H9 (cell line): ENCODE measurements at regions not wholly inside any gene's neighbourhood (a gene's known extent, or its start where the extent isn't known, plus 50 kb on each side); places are given as distances from the start of the nearest gene placed in this dataset. TPM values are rescaled to one million over a fixed set of nuclear protein-coding genes. Genes with fewer than 3 reads are reported as not detected.

Experiments used
- DNase-seq: peaks from one replicate; pipeline ENCODE4 v3.0.0-alpha.2; 2017
- H2AFZ ChIP-seq: one replicate; pipeline ENCODE4 v1.6.1; 2013; ENCODE audit warnings: mild to moderate bottlenecking, low read length, control low read depth, moderate library complexity
- H2AK5ac ChIP-seq: 2 replicates; pipeline ENCODE4 v1.6.1; 2013; ENCODE audit warnings: low read length, control low read depth, mixed read lengths; ENCODE audit not compliant: insufficient read length
- H2BK120ac ChIP-seq: one replicate; pipeline ENCODE4 v1.6.1; 2013; ENCODE audit warnings: low read depth, mild to moderate bottlenecking, low read length, control low read depth, inconsistent platforms; ENCODE audit not compliant: poor library complexity, severe bottlenecking
- H2BK12ac ChIP-seq: 2 replicates; pipeline ENCODE4 v1.6.1; 2013; ENCODE audit warnings: low read length, control low read depth, mixed read lengths, low read depth; ENCODE audit not compliant: insufficient read length
- H2BK15ac ChIP-seq: 2 replicates; pipeline ENCODE4 v1.6.1; 2013; ENCODE audit warnings: low read depth, low read length, control low read depth
- H2BK20ac ChIP-seq: one replicate; pipeline ENCODE4 v1.6.1; 2013; ENCODE audit warnings: low read depth, mild to moderate bottlenecking, low read length, control low read depth, inconsistent platforms; ENCODE audit not compliant: poor library complexity, severe bottlenecking
- H2BK5ac ChIP-seq: 2 replicates; pipeline ENCODE4 v1.6.1; 2013; ENCODE audit warnings: low read length, control low read depth, mixed read lengths; ENCODE audit not compliant: insufficient read length
- H3K14ac ChIP-seq: 2 replicates; pipeline ENCODE4 v1.6.1; 2013; ENCODE audit warnings: low read length, control low read depth; ENCODE audit not compliant: insufficient read depth
- H3K18ac ChIP-seq: 2 replicates; pipeline ENCODE4 v1.6.1; 2013; ENCODE audit warnings: low read depth, mild to moderate bottlenecking, mixed read lengths, low read length, control low read depth; ENCODE audit not compliant: insufficient read length
- H3K23ac ChIP-seq: 2 replicates; pipeline ENCODE4 v1.6.1; 2013; ENCODE audit warnings: low read length, control low read depth, mixed read lengths, low read depth; ENCODE audit not compliant: insufficient read length
- H3K23me2 ChIP-seq: 2 replicates; pipeline ENCODE4 v1.6.1; 2013; ENCODE audit warnings: low read depth, mild to moderate bottlenecking, mixed read lengths, low read length, control low read depth; ENCODE audit not compliant: insufficient read length, poor library complexity, severe bottlenecking
- H3K27ac ChIP-seq: 2 replicates; pipeline ENCODE4 v1.5.1; 2013; ENCODE audit warnings: low read length, control low read depth, mixed read lengths, low read depth; ENCODE audit not compliant: insufficient read length
- H3K27me3 ChIP-seq: 2 replicates; pipeline ENCODE4 v1.6.1; 2013; ENCODE audit warnings: low read length, control low read depth, inconsistent platforms; ENCODE audit not compliant: insufficient read depth
- H3K4ac ChIP-seq: 2 replicates; pipeline ENCODE4 v1.6.1; 2013; ENCODE audit warnings: low read depth, mild to moderate bottlenecking, control low read depth, inconsistent platforms, low read length, moderate library complexity
- H3K4me1 ChIP-seq: 2 replicates; pipeline ENCODE4 v1.6.1; 2013; ENCODE audit warnings: low read length, control low read depth, inconsistent platforms; ENCODE audit not compliant: insufficient read depth
- H3K4me2 ChIP-seq: 2 replicates; pipeline ENCODE4 v1.6.1; 2013; ENCODE audit warnings: low read length, control low read depth, mixed read lengths; ENCODE audit not compliant: insufficient read length, insufficient read depth
- H3K56ac ChIP-seq: 2 replicates; pipeline ENCODE4 v1.6.1; 2013; ENCODE audit warnings: low read depth, mild to moderate bottlenecking, mixed read lengths, low read length, control low read depth; ENCODE audit not compliant: insufficient read length
- H3K79me1 ChIP-seq: 2 replicates; pipeline ENCODE4 v1.6.1; 2013; ENCODE audit warnings: low read depth, mild to moderate bottlenecking, moderate library complexity, low read length, control low read depth, inconsistent platforms; ENCODE audit not compliant: insufficient read depth, poor library complexity, severe bottlenecking
- H3K79me2 ChIP-seq: 2 replicates; pipeline ENCODE4 v1.6.1; 2013; ENCODE audit warnings: low read length, control low read depth, inconsistent platforms; ENCODE audit not compliant: insufficient read depth
- H3K9ac ChIP-seq: 2 replicates; pipeline ENCODE4 v1.6.1; 2013; ENCODE audit warnings: low read length, control low read depth, mixed read lengths; ENCODE audit not compliant: insufficient read length; ENCODE audit errors: extremely low read depth
- H3K9me3 ChIP-seq: one replicate; pipeline ENCODE4 v1.6.1; 2013; ENCODE audit warnings: low read depth, low read length, inconsistent platforms; ENCODE audit not compliant: control insufficient read depth
- H3T11ph ChIP-seq: one replicate; pipeline ENCODE4 v1.6.1; 2013; ENCODE audit warnings: mild to moderate bottlenecking, low read length, control low read depth, inconsistent platforms
- H4K20me1 ChIP-seq: one replicate; pipeline ENCODE4 v1.6.1; 2013; ENCODE audit not compliant: control insufficient read depth, insufficient read length, insufficient read depth
- H4K5ac ChIP-seq: 2 replicates; pipeline ENCODE4 v1.6.1; 2013; ENCODE audit warnings: low read depth, mild to moderate bottlenecking, mixed read lengths, low read length, control low read depth; ENCODE audit not compliant: insufficient read length
- H4K8ac ChIP-seq: replicated peaks from 2 replicates; pipeline ENCODE4 v1.6.1; 2013; ENCODE audit warnings: low read length, control low read depth, mixed read lengths, low read depth; ENCODE audit not compliant: insufficient read length
- H4K91ac ChIP-seq: 2 replicates; pipeline ENCODE4 v1.6.1; 2013; ENCODE audit warnings: low read depth, mild to moderate bottlenecking, moderate library complexity, mixed read lengths, low read length, control low read depth; ENCODE audit not compliant: insufficient read length
- H3K27ac Mint-ChIP-seq, 3 experiments: 2 replicates in 2 of 3; 3 replicates in 1 of 3; pipeline ENCODE4 v1.8.0; 2020 to 2021; ENCODE audit warnings: mixed read lengths in 3 of 3, mild to moderate bottlenecking in 1 of 3, moderate library complexity in 1 of 3
- H3K27me3 Mint-ChIP-seq: 2 replicates; pipeline ENCODE4 v1.8.0; 2021; ENCODE audit warnings: low read depth, mild to moderate bottlenecking, moderate library complexity, mixed read lengths
- H3K36me3 Mint-ChIP-seq, 3 experiments: 2 replicates in 2 of 3; 3 replicates in 1 of 3; pipeline ENCODE4 v1.8.0; 2020 to 2021; ENCODE audit warnings: low read depth in 3 of 3, mixed read lengths in 3 of 3; ENCODE audit not compliant: insufficient read depth in 1 of 3
- H3K4me1 Mint-ChIP-seq, 2 experiments: 2 replicates each; pipeline ENCODE4 v1.8.0; 2020; ENCODE audit warnings: mixed read lengths in 2 of 2
- H3K4me3 Mint-ChIP-seq, 2 experiments: 2 replicates in 1 of 2; 3 replicates in 1 of 2; pipeline ENCODE4 v1.8.0; 2020 to 2021; ENCODE audit warnings: mild to moderate bottlenecking in 2 of 2, mixed read lengths in 2 of 2, moderate library complexity in 1 of 2
- H3K9me3 Mint-ChIP-seq, 2 experiments: 2 replicates in 1 of 2; 3 replicates in 1 of 2; pipeline ENCODE4 v1.8.0; 2020; ENCODE audit warnings: mild to moderate bottlenecking in 2 of 2, mixed read lengths in 2 of 2, moderate library complexity in 1 of 2
- WGBS: extraction: QIAGEN DNeasy Blood & Tissue Kit; methylation state at CpG from one replicate; pipeline ENCODE4 v1.1.7; 2013; ENCODE audit warnings: missing lambda C conversion rate, low lambda C conversion rate, mixed read lengths; ENCODE audit not compliant: insufficient read length; ENCODE audit errors: extremely low coverage; 5-methylcytosine and 5-hydroxymethylcytosine counted together
- microRNA-seq: library from miRNA; unstranded; fragments of <30 nt; microRNA quantifications from one replicate; pipeline ENCODE4, GENCODE V29; 2020; ENCODE audit warnings: borderline microRNAs expressed
- TF ChIP-seq, protein P1 (sequence below): fragments of 200-600 bp; sonication (generic); conservative IDR thresholded peaks from 3 replicates; pipeline ENCODE4 v1.8.0; 2021; ENCODE audit warnings: antibody characterized with exemption, mild to moderate bottlenecking

DNA sequence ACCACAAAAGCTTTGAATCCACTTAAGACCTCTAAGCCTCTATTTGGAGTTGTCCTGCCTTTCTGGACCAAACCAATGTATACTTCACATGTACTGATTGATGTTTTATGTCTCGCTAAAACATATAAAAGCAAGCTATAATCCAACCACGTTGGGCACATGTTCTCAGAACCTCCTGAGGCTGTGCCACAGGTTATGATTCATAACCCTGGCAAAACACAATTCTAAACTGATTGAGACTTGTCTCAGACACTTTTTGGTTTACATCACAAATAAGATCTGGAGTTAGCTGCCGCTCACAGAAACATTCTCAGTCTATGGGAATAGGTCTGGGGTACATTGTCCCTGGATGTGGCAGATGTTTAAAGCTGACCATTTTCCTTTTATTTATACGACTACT lies 53.4 kb upstream of the EPHA6 start:
- H2BK12ac ChIP-seq = no peak overlapping the region
- H2AFZ ChIP-seq = no peak overlapping the region
- H3K14ac ChIP-seq = no peak overlapping the region
- no peak overlapping the region for H4K91ac ChIP-seq
- no peak overlapping the region for H2BK5ac ChIP-seq
- H4K8ac ChIP-seq = no peak overlapping the region
- H3K4ac ChIP-seq = no peak overlapping the region
- peaks cover 0 to 11% (median 2%) of the 10 kb centered on the region in 3 experiments; a peak in 3 of 7 replicates for H3K36me3 Mint-ChIP-seq
- H2BK15ac ChIP-seq = no peak overlapping the region
- H3K79me1 ChIP-seq = no peaks in the 10 kb centered on the region
- DNase-seq = no peak
- H3K4me3 Mint-ChIP-seq = no peak overlapping the region
- H3K4me1 ChIP-seq = no peaks in the 10 kb centered on the region
- no peaks in the 10 kb centered on the region for H3K4me1 Mint-ChIP-seq
- H3K27me3 Mint-ChIP-seq = no peaks in the 10 kb centered on the region
- no peak overlapping the region for H3K27ac ChIP-seq
- no peaks in the 10 kb centered on the region for H3K9me3 ChIP-seq
- no peaks in the 10 kb centered on the region for H3K23me2 ChIP-seq
- no peak overlapping the region for H3K27ac Mint-ChIP-seq
- H3K79me2 ChIP-seq = no peaks in the 10 kb centered on the region
- H4K5ac ChIP-seq = no peak overlapping the region
- H2AK5ac ChIP-seq = no peak overlapping the region
- WGBS = no CpG with 5 or more reads among the region's 4 CpGs
- H3K9me3 Mint-ChIP-seq = peaks cover 11 to 12% of the 10 kb centered on the region in 2 experiments
- H2BK120ac ChIP-seq = no peak overlapping the region
- H3K56ac ChIP-seq = no peak overlapping the region
- no peak overlapping the region for H3T11ph ChIP-seq
- H3K4me2 ChIP-seq = no peak overlapping the region
- no peak overlapping the region for H3K23ac ChIP-seq
- TF ChIP-seq, protein P1, sequence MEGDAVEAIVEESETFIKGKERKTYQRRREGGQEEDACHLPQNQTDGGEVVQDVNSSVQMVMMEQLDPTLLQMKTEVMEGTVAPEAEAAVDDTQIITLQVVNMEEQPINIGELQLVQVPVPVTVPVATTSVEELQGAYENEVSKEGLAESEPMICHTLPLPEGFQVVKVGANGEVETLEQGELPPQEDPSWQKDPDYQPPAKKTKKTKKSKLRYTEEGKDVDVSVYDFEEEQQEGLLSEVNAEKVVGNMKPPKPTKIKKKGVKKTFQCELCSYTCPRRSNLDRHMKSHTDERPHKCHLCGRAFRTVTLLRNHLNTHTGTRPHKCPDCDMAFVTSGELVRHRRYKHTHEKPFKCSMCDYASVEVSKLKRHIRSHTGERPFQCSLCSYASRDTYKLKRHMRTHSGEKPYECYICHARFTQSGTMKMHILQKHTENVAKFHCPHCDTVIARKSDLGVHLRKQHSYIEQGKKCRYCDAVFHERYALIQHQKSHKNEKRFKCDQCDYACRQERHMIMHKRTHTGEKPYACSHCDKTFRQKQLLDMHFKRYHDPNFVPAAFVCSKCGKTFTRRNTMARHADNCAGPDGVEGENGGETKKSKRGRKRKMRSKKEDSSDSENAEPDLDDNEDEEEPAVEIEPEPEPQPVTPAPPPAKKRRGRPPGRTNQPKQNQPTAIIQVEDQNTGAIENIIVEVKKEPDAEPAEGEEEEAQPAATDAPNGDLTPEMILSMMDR = no peak
- no peaks in the 10 kb centered on the region for H3K27me3 ChIP-seq
- no peak overlapping the region for H3K18ac ChIP-seq
- no peak overlapping the region for H2BK20ac ChIP-seq
- H3K9ac ChIP-seq = no peak overlapping the region
- no peaks in the 10 kb centered on the region for H4K20me1 ChIP-seq

Small RNAs in the stretch of these regions (microRNA-seq; reads per million reads assigned to microRNA genes)
- gene MIR8060 = not detected
